ENCODE measurements at regions not wholly inside any gene's neighbourhood (a gene's known extent, or its start where the extent isn't known, plus 50 kb on each side); places are given as distances from the start of the nearest gene placed in this dataset.

DNA sequence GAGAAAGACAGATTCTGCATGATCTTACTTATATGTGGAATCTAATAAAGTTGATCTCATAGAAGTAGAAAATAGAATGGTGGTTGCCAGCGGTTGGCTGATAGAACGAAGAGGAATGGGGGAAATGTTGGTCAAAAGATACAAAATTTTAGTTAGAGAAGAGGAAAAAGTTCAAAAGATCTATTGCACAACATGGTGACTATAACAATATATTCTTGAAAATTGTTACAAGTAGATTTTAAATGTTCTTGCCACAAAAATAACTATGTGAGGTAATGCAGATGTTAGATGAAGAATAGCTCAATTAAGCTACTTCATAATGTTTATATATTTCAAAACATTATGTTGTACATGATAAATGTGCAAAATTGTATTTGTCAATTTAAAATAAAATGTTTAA lies 112.3 kb upstream of the SMIM30 start:
- Histone ChIP-seq H3K4me3 (replicated peaks in 1 of 3; ENCODE audit: low read depth in 2 of 3, low read length in 3 of 3) (no peak overlapping the region), H3K4me1 (ENCODE audit: control insufficient read depth in 1 of 2, insufficient read depth in 2 of 2, low read length in 2 of 2) (no peaks in the 10 kb centered on the region), H3K36me3 (replicated peaks in 1 of 2; ENCODE audit: control insufficient read depth in 1 of 2, insufficient read depth in 2 of 2, low read length in 2 of 2) (no peaks in the 10 kb centered on the region), H3K79me2 (ENCODE audit: insufficient read depth, low read length) (no peaks in the 10 kb centered on the region), H3K4me2 (replicated peaks; ENCODE audit: extremely low read depth, low read length, poor library complexity, severe bottlenecking) (no peak overlapping the region), H4K20me1 (ENCODE audit: insufficient read depth, low read length) (no peaks in the 10 kb centered on the region), H2AFZ (ENCODE audit: insufficient read depth, low read depth, low read length, poor library complexity, severe bottlenecking) (no peak overlapping the region), H3K27ac (ENCODE audit: low read depth in 1 of 2, low read length in 2 of 2) (no peak overlapping the region), H3K9ac (ENCODE audit: insufficient read depth, low read length, poor library complexity, severe bottlenecking) (no peak overlapping the region), H3K9me3 (replicated peaks in 1 of 2; ENCODE audit: control insufficient read depth in 1 of 2, insufficient read depth in 1 of 2, low read length in 2 of 2) (peaks cover 3 to 5% of the 10 kb centered on the region in 2 donors), H3K27me3 (ENCODE audit: control insufficient read depth in 2 of 2, insufficient read depth in 2 of 2, low read length in 2 of 2) (no peaks in the 10 kb centered on the region)
- WGBS (ENCODE audit: insufficient coverage), result no CpG with 5 or more reads among the region's 2 CpGs
- Mint-ChIP-seq H3K9me3 (peaks cover under 1 to 18% (median 5%) of the 10 kb centered on the region in 7 donors), H3K4me3 (no peak overlapping the region), H3K27me3 (ENCODE audit: low read depth in 3 of 3) (peaks cover 0 to 1% (median 0%) of the 10 kb centered on the region in 3 donors), H3K27ac (no peak overlapping the region), H3K36me3 (no peaks in the 10 kb centered on the region), H3K4me1 (no peaks in the 10 kb centered on the region)
- DNase-seq, result no peak
- TF ChIP-seq, protein P1, sequence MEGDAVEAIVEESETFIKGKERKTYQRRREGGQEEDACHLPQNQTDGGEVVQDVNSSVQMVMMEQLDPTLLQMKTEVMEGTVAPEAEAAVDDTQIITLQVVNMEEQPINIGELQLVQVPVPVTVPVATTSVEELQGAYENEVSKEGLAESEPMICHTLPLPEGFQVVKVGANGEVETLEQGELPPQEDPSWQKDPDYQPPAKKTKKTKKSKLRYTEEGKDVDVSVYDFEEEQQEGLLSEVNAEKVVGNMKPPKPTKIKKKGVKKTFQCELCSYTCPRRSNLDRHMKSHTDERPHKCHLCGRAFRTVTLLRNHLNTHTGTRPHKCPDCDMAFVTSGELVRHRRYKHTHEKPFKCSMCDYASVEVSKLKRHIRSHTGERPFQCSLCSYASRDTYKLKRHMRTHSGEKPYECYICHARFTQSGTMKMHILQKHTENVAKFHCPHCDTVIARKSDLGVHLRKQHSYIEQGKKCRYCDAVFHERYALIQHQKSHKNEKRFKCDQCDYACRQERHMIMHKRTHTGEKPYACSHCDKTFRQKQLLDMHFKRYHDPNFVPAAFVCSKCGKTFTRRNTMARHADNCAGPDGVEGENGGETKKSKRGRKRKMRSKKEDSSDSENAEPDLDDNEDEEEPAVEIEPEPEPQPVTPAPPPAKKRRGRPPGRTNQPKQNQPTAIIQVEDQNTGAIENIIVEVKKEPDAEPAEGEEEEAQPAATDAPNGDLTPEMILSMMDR (IDR thresholded peaks at IDR 0.05), result no peak
- intact Hi-C loops (cut with micrococcal nuclease), result no loop called here

DNA sequence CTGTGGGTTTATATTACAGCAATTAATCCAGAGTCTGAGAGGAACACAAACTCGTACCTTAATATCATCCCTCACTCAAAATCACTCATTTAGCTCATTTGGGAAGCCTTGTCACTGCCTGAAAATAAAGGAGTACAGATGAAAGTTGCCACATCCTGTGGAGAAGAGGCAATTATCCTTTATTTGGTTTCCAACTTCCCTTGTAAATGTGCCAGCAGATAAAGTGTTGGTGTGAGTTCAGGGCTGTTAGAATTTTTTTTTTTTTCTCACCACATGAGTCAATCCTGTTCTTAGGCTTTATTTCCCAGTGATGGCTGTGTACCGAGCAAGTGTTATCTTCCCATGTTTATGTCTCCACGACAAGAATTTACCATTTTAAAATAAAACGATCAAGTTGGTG lies 99.0 kb upstream of the SMIM30 start:
- intact Hi-C loops (cut with micrococcal nuclease), result no loop called here
- H3K9ac ChIP-seq (ENCODE audit: insufficient read depth, low read length, poor library complexity, severe bottlenecking), result no peak overlapping the region
- no peak overlapping the region for H2AFZ ChIP-seq (ENCODE audit: insufficient read depth, low read depth, low read length, poor library complexity, severe bottlenecking)
- H3K36me3 Mint-ChIP-seq, result no peaks in the 10 kb centered on the region
- no peaks in the 10 kb centered on the region for H3K9me3 ChIP-seq (replicated peaks in 1 of 2; ENCODE audit: control insufficient read depth in 1 of 2, insufficient read depth in 1 of 2, low read length in 2 of 2)
- no peaks in the 10 kb centered on the region for H4K20me1 ChIP-seq (ENCODE audit: insufficient read depth, low read length)
- no peak overlapping the region for H3K27ac ChIP-seq (ENCODE audit: low read depth in 1 of 2, low read length in 2 of 2)
- H3K9me3 Mint-ChIP-seq, result peaks cover 0 to 2% (median 0%) of the 10 kb centered on the region in 7 donors
- peaks cover 0 to 1% (median 0%) of the 10 kb centered on the region in 3 donors for H3K27me3 Mint-ChIP-seq (ENCODE audit: low read depth in 3 of 3)
- no peaks in the 10 kb centered on the region for H3K27me3 ChIP-seq (ENCODE audit: control insufficient read depth in 2 of 2, insufficient read depth in 2 of 2, low read length in 2 of 2)
- H3K4me1 ChIP-seq (ENCODE audit: control insufficient read depth in 1 of 2, insufficient read depth in 2 of 2, low read length in 2 of 2), result no peaks in the 10 kb centered on the region
- no peak overlapping the region for H3K4me3 Mint-ChIP-seq
- no CpG with 5 or more reads among the region's 4 CpGs for WGBS (ENCODE audit: insufficient coverage)
- H3K27ac Mint-ChIP-seq, result no peak overlapping the region
- TF ChIP-seq, protein P1 (IDR thresholded peaks at IDR 0.05), result no peak
- no peaks in the 10 kb centered on the region for H3K36me3 ChIP-seq (replicated peaks in 1 of 2; ENCODE audit: control insufficient read depth in 1 of 2, insufficient read depth in 2 of 2, low read length in 2 of 2)
- DNase-seq, result no peak
- no peak overlapping the region for H3K4me2 ChIP-seq (replicated peaks; ENCODE audit: extremely low read depth, low read length, poor library complexity, severe bottlenecking)
- no peak overlapping the region for H3K4me3 ChIP-seq (replicated peaks in 1 of 3; ENCODE audit: low read depth in 2 of 3, low read length in 3 of 3)
- no peaks in the 10 kb centered on the region for H3K79me2 ChIP-seq (ENCODE audit: insufficient read depth, low read length)
- H3K4me1 Mint-ChIP-seq, result no peaks in the 10 kb centered on the region

All from CD14-positive monocyte (primary cell).